DND-41 (cell line): ENCODE measurements at regions not wholly inside any gene's neighbourhood (a gene's known extent, or its start where the extent isn't known, plus 50 kb on each side); places are given as distances from the start of the nearest gene placed in this dataset.
"Not testable (repeated sequence)": the region's sequence is repeated elsewhere in the genome, so short reads cannot be mapped to it uniquely, and the experiment has no call there.

Experiments used
- ATAC-seq: fragments of 200-7000 bp; cut with Tn5 transposase; 3 replicates; pipeline ENCODE4 v1.9.1; 2021; ENCODE audit warnings: low read depth; ENCODE audit not compliant: insufficient read depth
- DNase-seq: peaks from one replicate; pipeline ENCODE4 v3.0.0-alpha.2; 2020
- H2AFZ ChIP-seq: 2 replicates; pipeline ENCODE4 v1.6.0; 2012; ENCODE audit warnings: low read depth, low read length
- H3K27ac ChIP-seq: 2 replicates; pipeline ENCODE4 v1.5.1; 2012; ENCODE audit warnings: low read length, inconsistent platforms
- H3K27me3 ChIP-seq: fragments of 200-600 bp; sonication (generic); 2 replicates; pipeline ENCODE4 v1.6.0; 2012; ENCODE audit warnings: low read length, mild to moderate bottlenecking, inconsistent platforms; ENCODE audit not compliant: insufficient read depth, poor library complexity
- H3K36me3 ChIP-seq: 2 replicates; pipeline ENCODE4 v1.5.1; 2012; ENCODE audit warnings: low read length, inconsistent platforms; ENCODE audit not compliant: insufficient read depth
- H3K4me1 ChIP-seq: 2 replicates; pipeline ENCODE4 v1.5.1; 2012; ENCODE audit warnings: mild to moderate bottlenecking, low read length; ENCODE audit not compliant: insufficient read depth
- H3K4me2 ChIP-seq: 2 replicates; pipeline ENCODE4 v1.6.0; 2012; ENCODE audit warnings: mild to moderate bottlenecking, moderate library complexity, low read length, inconsistent platforms; ENCODE audit not compliant: insufficient read depth
- H3K4me3 ChIP-seq, 2 experiments: fragments of 200-600 bp in 1 of 2; shearing (Covaris generic) in 1 of 2; 2 replicates each; pipeline ENCODE4 v1.5.1; 2012 to 2016; ENCODE audit warnings: inconsistent platforms in 2 of 2, low read length in 2 of 2, mild to moderate bottlenecking in 2 of 2, low read depth in 1 of 2, moderate library complexity in 1 of 2
- H3K79me2 ChIP-seq: 2 replicates; pipeline ENCODE4 v1.6.0; 2012; ENCODE audit warnings: low read length, inconsistent platforms; ENCODE audit not compliant: insufficient read depth
- H3K9ac ChIP-seq: 2 replicates; pipeline ENCODE4 v1.6.0; 2012; ENCODE audit warnings: low read depth, mild to moderate bottlenecking, inconsistent platforms, low read length, moderate library complexity
- H3K9me3 ChIP-seq: 2 replicates; pipeline ENCODE4 v1.5.1; 2012; ENCODE audit warnings: low read length, moderate library complexity, mild to moderate bottlenecking, inconsistent platforms; ENCODE audit not compliant: insufficient read depth, severe bottlenecking
- H4K20me1 ChIP-seq: 2 replicates; pipeline ENCODE4 v1.6.0; 2012; ENCODE audit warnings: low read length; ENCODE audit not compliant: insufficient read depth
- EZH2 ChIP-seq: IDR thresholded peaks from 3 replicates; pipeline ENCODE4 v1.6.1; 2012; ENCODE audit warnings: borderline replicate concordance, low read depth, mild to moderate bottlenecking, moderate library complexity, low read length, inconsistent platforms; ENCODE audit not compliant: severe bottlenecking
- TF ChIP-seq, protein P1 (sequence below): IDR thresholded peaks from 2 replicates; pipeline ENCODE4 v1.5.1; 2012; ENCODE audit warnings: borderline replicate concordance, low read length, moderate library complexity, mild to moderate bottlenecking; ENCODE audit not compliant: poor library complexity, severe bottlenecking; ENCODE audit errors: extremely low read depth

DNA sequence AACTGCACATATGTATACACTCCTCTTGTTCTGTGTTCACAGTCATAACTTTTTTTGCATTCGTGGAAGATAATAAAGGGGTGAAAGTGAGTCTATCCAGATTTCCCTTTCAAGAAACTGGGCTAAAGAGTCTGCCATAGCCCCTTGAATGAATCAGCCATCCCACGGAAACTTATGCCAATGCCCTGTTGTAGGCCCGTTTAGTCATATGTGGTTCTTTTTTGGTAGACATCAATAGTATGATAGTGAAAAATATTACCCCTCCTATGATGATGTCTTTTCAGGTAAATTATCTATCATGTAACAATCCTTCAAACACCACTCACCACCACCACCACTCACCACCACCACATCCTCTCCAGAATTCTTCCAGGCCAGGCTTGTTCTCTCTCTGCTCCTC is 99.9 kb upstream of the MYLIP start:
- Histone ChIP-seq H3K4me1 (no peaks in the 10 kb centered on the region), H3K27ac (no peak overlapping the region), H3K4me2 (no peak overlapping the region), H3K9me3 (peaks cover 15% of the 10 kb centered on the region), H3K36me3 (no peaks in the 10 kb centered on the region), H4K20me1 (no peaks in the 10 kb centered on the region), H2AFZ (no peak overlapping the region), H3K27me3 (no peaks in the 10 kb centered on the region), H3K79me2 (no peaks in the 10 kb centered on the region), H3K9ac (no peak overlapping the region), H3K4me3 (no peak overlapping the region)
- TF ChIP-seq EZH2, result no peak
- TF ChIP-seq, protein P1, sequence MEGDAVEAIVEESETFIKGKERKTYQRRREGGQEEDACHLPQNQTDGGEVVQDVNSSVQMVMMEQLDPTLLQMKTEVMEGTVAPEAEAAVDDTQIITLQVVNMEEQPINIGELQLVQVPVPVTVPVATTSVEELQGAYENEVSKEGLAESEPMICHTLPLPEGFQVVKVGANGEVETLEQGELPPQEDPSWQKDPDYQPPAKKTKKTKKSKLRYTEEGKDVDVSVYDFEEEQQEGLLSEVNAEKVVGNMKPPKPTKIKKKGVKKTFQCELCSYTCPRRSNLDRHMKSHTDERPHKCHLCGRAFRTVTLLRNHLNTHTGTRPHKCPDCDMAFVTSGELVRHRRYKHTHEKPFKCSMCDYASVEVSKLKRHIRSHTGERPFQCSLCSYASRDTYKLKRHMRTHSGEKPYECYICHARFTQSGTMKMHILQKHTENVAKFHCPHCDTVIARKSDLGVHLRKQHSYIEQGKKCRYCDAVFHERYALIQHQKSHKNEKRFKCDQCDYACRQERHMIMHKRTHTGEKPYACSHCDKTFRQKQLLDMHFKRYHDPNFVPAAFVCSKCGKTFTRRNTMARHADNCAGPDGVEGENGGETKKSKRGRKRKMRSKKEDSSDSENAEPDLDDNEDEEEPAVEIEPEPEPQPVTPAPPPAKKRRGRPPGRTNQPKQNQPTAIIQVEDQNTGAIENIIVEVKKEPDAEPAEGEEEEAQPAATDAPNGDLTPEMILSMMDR, result no peak
- DNase-seq (no peak), ATAC-seq (no peak)

DNA sequence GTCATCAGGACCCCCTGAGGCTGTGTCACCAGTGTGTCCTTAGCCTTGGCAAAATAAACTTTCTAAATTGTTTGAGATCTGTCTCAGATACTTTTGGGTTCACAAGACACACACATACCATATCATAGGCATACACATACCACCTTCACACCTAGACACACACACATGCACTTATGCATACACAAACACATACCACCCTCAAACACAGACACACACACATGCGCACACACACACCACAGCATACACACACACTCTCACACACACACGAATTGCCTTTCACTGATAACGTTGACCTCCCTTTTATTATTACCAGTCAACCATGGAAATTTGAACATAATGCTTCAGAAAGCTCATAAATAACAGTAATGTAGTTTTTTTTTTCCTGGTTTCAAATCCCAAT is 108.6 kb upstream of the MYLIP start:
- H3K27ac ChIP-seq, result no peak overlapping the region
- no peaks in the 10 kb centered on the region for H4K20me1 ChIP-seq
- TF ChIP-seq EZH2, result no peak
- TF ChIP-seq, protein P1, result no peak
- no peak overlapping the region for H3K4me2 ChIP-seq
- no peaks in the 10 kb centered on the region for H3K27me3 ChIP-seq
- H3K36me3 ChIP-seq, result no peaks in the 10 kb centered on the region
- H2AFZ ChIP-seq, result no peak overlapping the region
- H3K79me2 ChIP-seq, result no peaks in the 10 kb centered on the region
- no peaks in the 10 kb centered on the region for H3K9me3 ChIP-seq
- ATAC-seq (no peak), DNase-seq (no peak)
- no peak overlapping the region for H3K9ac ChIP-seq
- no peak overlapping the region for H3K4me3 ChIP-seq
- H3K4me1 ChIP-seq, result no peaks in the 10 kb centered on the region

DNA sequence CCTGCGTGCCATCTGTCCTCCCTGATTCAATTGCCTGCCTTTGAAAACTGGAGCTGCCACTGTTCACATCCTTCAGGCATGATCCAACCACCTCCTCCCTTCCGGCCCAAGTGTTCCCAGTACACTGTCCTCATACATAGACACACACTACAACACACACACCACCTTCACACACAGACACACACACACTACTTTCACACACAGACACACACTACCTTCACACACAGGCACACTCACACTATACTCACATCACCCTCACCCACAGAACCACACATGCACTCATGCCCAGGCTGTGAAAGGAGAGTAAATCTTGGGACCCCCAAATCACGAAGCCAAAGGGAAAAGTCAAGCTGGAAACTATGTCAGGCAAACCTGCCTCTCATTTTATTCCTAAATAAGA is 109.4 kb upstream of the MYLIP start:
- no peak overlapping the region for H3K4me2 ChIP-seq
- H3K4me3 ChIP-seq, result no peak overlapping the region
- ATAC-seq (no peak), DNase-seq (no peak)
- H3K36me3 ChIP-seq, result no peaks in the 10 kb centered on the region
- H4K20me1 ChIP-seq, result no peaks in the 10 kb centered on the region
- H3K27me3 ChIP-seq, result no peaks in the 10 kb centered on the region
- TF ChIP-seq, protein P1, result no peak
- TF ChIP-seq EZH2, result no peak
- H2AFZ ChIP-seq, result no peak overlapping the region
- no peaks in the 10 kb centered on the region for H3K9me3 ChIP-seq
- H3K79me2 ChIP-seq, result no peaks in the 10 kb centered on the region
- no peak overlapping the region for H3K27ac ChIP-seq
- no peaks in the 10 kb centered on the region for H3K4me1 ChIP-seq
- no peak overlapping the region for H3K9ac ChIP-seq

DNA sequence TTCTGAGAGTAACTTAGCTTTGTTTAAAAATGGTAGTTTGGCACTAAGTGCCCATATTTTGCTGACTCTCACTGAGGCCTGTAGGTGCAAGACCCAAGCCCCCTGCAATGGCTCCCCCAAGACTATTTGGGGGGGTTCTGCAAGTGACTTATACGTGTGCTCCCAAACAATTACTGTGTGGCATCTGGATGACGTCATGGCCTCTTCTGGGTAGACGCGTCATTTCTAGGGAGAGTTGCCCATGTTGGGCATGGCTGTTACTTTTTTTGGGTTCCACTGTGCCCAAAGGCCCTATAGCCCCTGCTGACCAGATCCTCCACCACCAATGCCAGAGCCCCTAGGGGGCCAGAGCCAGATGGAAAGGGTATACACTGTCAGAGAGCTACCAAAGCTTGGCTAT is 110.3 kb upstream of the MYLIP start:
- no peak overlapping the region for H3K9ac ChIP-seq
- H4K20me1 ChIP-seq, result no peaks in the 10 kb centered on the region
- H3K79me2 ChIP-seq, result no peaks in the 10 kb centered on the region
- no peak overlapping the region for H2AFZ ChIP-seq
- no peaks in the 10 kb centered on the region for H3K36me3 ChIP-seq
- no peak overlapping the region for H3K4me3 ChIP-seq
- DNase-seq (no peak), ATAC-seq (no peak)
- no peaks in the 10 kb centered on the region for H3K9me3 ChIP-seq
- TF ChIP-seq, protein P1, result no peak
- no peak for TF ChIP-seq EZH2
- no peaks in the 10 kb centered on the region for H3K27me3 ChIP-seq
- no peak overlapping the region for H3K27ac ChIP-seq
- no peak overlapping the region for H3K4me2 ChIP-seq
- no peaks in the 10 kb centered on the region for H3K4me1 ChIP-seq

DNA sequence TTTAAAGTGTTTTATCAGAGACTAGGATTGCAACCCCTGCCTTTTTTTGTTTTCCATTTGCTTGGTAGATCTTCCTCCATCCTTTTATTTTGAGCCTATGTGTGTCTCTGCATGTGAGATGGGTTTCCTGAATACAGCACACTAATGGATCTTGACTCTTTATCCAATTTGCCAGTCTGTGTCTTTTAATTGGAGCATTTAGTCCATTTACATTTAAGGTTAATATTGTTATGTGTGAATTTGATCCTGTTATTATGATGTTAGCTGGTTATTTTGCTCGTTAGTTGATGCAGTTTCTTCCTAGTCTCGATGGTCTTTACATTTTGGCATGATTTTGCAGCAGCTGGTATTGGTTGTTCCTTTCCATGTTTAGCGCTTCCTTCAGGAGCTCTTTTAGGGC is 114.6 kb upstream of the MYLIP start:
- H3K9me3 ChIP-seq, H3K4me2 ChIP-seq, H3K36me3 ChIP-seq, H2AFZ ChIP-seq, H4K20me1 ChIP-seq, H3K9ac ChIP-seq, ATAC-seq, DNase-seq, H3K79me2 ChIP-seq, H3K4me1 ChIP-seq, H3K27ac ChIP-seq, H3K27me3 ChIP-seq, H3K4me3 ChIP-seq: not testable (repeated sequence)
